Peyer's patch (tissue), 4 donors: ENCODE measurements at regions not wholly inside any gene's neighbourhood (a gene's known extent, or its start where the extent isn't known, plus 50 kb on each side); places are given as distances from the start of the nearest gene placed in this dataset.

ENCODE experiments used
- POLR2A ChIP-seq, 2 donors: fragments of 450-650 bp; IDR thresholded peaks; one replicate each; pipeline ENCODE4 v1.5.1; 2017; ENCODE audit warnings: antibody characterized with exemption in 2 of 2, mild to moderate bottlenecking in 2 of 2, moderate library complexity in 2 of 2
- TF ChIP-seq, protein P1 (sequence below), 6 experiments: fragments of 450-650 bp in 4 of 6; fragments of 200-600 bp in 2 of 6; sonication (generic) in 1 of 6; IDR thresholded peaks; one replicate each; pipeline ENCODE4 v1.5.1; 2017 to 2019; ENCODE audit warnings: antibody characterized with exemption in 6 of 6, mild to moderate bottlenecking in 3 of 6, moderate library complexity in 1 of 6

DNA sequence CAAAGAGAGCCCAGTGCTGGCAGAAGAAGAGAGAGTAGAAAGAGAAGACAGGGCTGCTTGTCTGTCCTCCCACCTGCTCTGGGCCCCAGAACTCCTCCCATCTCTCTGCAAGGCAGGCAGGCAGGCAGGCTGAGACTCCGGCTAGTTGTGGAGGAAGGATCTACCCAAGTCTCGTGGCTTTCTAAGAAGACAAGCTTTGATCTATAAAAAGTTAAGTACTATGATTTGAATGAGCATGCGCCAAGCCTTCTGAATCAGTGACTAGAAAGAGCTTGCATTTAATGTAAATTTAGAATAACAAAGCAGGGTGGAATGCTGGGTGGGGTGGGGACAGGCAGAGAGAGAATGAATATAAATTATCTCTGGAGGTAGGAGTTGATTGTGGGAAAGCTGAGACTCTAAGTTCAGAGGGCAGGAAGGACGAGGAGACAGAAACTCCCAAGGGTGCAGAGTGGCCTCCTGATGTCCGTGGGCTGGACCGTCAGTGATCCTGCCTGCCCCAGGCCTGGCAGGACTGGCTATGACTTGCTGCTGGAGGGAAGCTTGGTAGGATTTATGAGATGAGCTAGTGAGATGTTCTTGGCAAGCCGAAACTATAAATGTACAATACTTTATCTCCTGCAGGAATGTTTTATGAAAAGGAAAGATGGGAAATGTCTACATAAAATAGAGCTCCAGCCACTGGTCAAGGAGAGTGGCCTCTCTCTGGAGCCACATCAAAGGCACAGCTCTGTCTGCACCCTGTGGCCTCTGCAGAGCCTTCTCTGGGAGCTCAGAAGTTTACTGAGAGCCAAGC lies 447.5 kb downstream of the TNS1 start:
- TF ChIP-seq, protein P1, sequence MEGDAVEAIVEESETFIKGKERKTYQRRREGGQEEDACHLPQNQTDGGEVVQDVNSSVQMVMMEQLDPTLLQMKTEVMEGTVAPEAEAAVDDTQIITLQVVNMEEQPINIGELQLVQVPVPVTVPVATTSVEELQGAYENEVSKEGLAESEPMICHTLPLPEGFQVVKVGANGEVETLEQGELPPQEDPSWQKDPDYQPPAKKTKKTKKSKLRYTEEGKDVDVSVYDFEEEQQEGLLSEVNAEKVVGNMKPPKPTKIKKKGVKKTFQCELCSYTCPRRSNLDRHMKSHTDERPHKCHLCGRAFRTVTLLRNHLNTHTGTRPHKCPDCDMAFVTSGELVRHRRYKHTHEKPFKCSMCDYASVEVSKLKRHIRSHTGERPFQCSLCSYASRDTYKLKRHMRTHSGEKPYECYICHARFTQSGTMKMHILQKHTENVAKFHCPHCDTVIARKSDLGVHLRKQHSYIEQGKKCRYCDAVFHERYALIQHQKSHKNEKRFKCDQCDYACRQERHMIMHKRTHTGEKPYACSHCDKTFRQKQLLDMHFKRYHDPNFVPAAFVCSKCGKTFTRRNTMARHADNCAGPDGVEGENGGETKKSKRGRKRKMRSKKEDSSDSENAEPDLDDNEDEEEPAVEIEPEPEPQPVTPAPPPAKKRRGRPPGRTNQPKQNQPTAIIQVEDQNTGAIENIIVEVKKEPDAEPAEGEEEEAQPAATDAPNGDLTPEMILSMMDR (IDR thresholded peaks at IDR 0.05), result no peak
- TF ChIP-seq POLR2A (IDR thresholded peaks at IDR 0.05), result no peak
